ENCODE measurements at regions not wholly inside any gene's neighbourhood (a gene's known extent, or its start where the extent isn't known, plus 50 kb on each side); places are given as distances from the start of the nearest gene placed in this dataset.

- peak overlapping the region in 1 of 3 donors; percentile 17 for H3K27ac ChIP-seq
- no peaks in the 10 kb centered on the region for H3K36me3 ChIP-seq
- no peaks in the 10 kb centered on the region for H3K9me3 ChIP-seq
- intact Hi-C loops (cut with DNase I): no loop called here
- H3K4me3 ChIP-seq: peak overlapping the region in 2 of 3 donors; percentile 61 to 64
- WGBS (ENCODE audit: insufficient coverage, low coverage, low lambda C conversion rate, missing lambda C conversion rate): 32% methylated on average over 6 of the region's 6 CpGs
- ATAC-seq (peak; percentile 4 to 20 (median 11)), DNase-seq (no peak)
- H3K4me1 ChIP-seq: peaks cover 0 to 29% (median 3%) of the 10 kb centered on the region in 4 donors
- TF ChIP-seq, protein P1, sequence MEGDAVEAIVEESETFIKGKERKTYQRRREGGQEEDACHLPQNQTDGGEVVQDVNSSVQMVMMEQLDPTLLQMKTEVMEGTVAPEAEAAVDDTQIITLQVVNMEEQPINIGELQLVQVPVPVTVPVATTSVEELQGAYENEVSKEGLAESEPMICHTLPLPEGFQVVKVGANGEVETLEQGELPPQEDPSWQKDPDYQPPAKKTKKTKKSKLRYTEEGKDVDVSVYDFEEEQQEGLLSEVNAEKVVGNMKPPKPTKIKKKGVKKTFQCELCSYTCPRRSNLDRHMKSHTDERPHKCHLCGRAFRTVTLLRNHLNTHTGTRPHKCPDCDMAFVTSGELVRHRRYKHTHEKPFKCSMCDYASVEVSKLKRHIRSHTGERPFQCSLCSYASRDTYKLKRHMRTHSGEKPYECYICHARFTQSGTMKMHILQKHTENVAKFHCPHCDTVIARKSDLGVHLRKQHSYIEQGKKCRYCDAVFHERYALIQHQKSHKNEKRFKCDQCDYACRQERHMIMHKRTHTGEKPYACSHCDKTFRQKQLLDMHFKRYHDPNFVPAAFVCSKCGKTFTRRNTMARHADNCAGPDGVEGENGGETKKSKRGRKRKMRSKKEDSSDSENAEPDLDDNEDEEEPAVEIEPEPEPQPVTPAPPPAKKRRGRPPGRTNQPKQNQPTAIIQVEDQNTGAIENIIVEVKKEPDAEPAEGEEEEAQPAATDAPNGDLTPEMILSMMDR (IDR thresholded peaks at IDR 0.05): no peak
- TF ChIP-seq POLR2A (IDR thresholded peaks at IDR 0.05): no peak
- no peaks in the 10 kb centered on the region for H3K27me3 ChIP-seq
Measured at GRCh38 chr18:49652881-49653724, 91.2 kb downstream of the LIPG start.

DNA sequence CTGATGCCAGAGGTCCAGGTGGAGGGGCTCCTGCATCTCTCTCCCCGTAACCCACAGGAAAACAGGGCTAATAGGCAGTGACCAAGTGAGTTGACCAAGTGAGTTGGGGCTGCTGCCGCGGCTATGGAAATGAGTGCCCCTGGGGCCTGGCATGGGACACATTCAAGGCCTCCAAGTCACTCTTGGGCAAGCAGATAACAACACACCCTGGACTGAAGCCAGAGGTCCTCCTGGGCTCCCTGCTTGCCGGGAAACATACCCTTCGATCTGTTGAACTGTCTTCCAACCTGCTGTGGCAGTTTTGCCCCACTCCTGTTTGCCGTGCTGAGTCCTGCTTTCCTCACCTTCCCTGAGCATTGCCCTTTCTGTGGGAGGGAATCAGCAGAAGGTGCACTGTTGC is 89.2 kb downstream of the LIPG start:
- H3K27ac ChIP-seq: peak overlapping the region; percentile 1 to 84 (median 73)
- WGBS (ENCODE audit: insufficient coverage, low coverage, low lambda C conversion rate, missing lambda C conversion rate): 25% methylated on average over 2 of the region's 6 CpGs
- H3K4me3 ChIP-seq: peak overlapping the region; percentile 23 to 64 (median 61)
- peaks cover 0 to 41% (median 6%) of the 10 kb centered on the region in 4 donors for H3K4me1 ChIP-seq
- ATAC-seq: peak; percentile 71 to 82 (median 80)
- H3K36me3 ChIP-seq: no peaks in the 10 kb centered on the region
- DNase-seq: peak; percentile 63 to 95 (median 87)
- TF ChIP-seq, protein P1 (IDR thresholded peaks at IDR 0.05): no peak
- TF ChIP-seq POLR2A (IDR thresholded peaks at IDR 0.05): peak; percentile 53
- no peaks in the 10 kb centered on the region for H3K9me3 ChIP-seq
- no peaks in the 10 kb centered on the region for H3K27me3 ChIP-seq
- intact Hi-C loops (cut with DNase I): no loop called here

DNA sequence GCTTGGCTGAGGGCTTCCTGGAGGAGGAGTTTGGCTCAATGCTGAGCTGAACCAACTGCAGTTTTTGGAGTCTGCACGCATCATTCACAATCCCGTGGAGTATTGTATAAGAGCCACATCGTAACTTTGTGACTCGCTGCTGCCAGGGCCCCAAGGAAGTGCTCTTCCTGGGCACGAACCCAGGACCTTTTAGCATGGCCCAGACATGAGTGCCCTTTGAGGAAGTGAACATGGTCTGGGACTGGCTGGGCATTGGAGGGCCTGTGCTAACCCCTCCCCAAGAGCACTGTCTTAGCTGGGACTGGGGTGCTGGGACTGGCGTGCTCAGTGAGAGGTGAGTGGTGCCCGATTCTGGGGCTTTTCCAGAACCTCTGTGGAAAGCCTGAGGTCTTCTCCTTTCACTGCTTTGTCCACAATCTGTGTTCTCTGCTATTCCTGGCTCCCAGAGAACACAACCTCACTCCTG is 88.6 kb downstream of the LIPG start:
- DNase-seq (peak in 2 of 3 donors; percentile 66 to 80), ATAC-seq (peak; percentile 32 to 73 (median 60))
- H3K4me1 ChIP-seq: peaks cover 0 to 43% (median 8%) of the 10 kb centered on the region in 4 donors
- no peaks in the 10 kb centered on the region for H3K36me3 ChIP-seq
- TF ChIP-seq, protein P1 (IDR thresholded peaks at IDR 0.05): no peak
- TF ChIP-seq POLR2A (IDR thresholded peaks at IDR 0.05): no peak
- 12% methylated on average over 2 of the region's 7 CpGs for WGBS (ENCODE audit: insufficient coverage, low coverage, low lambda C conversion rate, missing lambda C conversion rate)
- no peaks in the 10 kb centered on the region for H3K9me3 ChIP-seq
- intact Hi-C loops (cut with DNase I): no loop called here
- peak overlapping the region; percentile 23 to 64 (median 61) for H3K4me3 ChIP-seq
- no peaks in the 10 kb centered on the region for H3K27me3 ChIP-seq
- peak overlapping the region; percentile 1 to 84 (median 73) for H3K27ac ChIP-seq

- H3K4me1 ChIP-seq: peaks cover 0 to 43% (median 8%) of the 10 kb centered on the region in 4 donors
- H3K9me3 ChIP-seq: no peaks in the 10 kb centered on the region
- WGBS (ENCODE audit: insufficient coverage, low coverage, low lambda C conversion rate, missing lambda C conversion rate): 71% methylated on average over 3 of the region's 3 CpGs
- no peak overlapping the region for H3K4me3 ChIP-seq
- ATAC-seq (no peak), DNase-seq (no peak)
- no peaks in the 10 kb centered on the region for H3K36me3 ChIP-seq
- intact Hi-C loops (cut with DNase I): no loop called here
- H3K27ac ChIP-seq: no peak overlapping the region
- no peaks in the 10 kb centered on the region for H3K27me3 ChIP-seq
- TF ChIP-seq, protein P1 (IDR thresholded peaks at IDR 0.05): peak; percentile 19 to 46 (median 36)
- TF ChIP-seq POLR2A (IDR thresholded peaks at IDR 0.05): no peak
Measured at GRCh38 chr18:49648811-49649210, 87.0 kb downstream of the LIPG start.
